ENCODE measurements at regions not wholly inside any gene's neighbourhood (a gene's known extent, or its start where the extent isn't known, plus 50 kb on each side); places are given as distances from the start of the nearest gene placed in this dataset.

DNA sequence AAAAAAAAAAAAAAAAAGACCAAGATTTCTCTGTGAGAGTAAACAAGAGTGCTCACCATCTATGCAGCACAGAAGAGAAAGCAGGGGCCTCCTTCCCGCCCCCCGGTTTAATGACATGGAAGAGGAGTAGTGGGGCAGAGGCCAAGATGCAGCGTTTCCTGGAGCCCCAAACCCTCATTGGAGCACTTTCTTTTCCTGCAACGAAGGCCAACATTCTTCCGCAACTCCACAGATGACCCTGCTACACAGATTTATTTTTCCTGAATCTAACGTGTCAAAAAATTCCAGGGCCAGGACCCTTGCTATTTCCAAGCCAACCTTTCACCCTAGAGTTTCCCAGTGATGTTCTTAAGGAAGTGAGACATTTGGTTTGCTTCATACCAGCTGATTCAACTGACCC lies 189.6 kb downstream of the MIB1 start:
- H2BK120ac ChIP-seq (ENCODE audit: low read depth, low read length, poor library complexity, severe bottlenecking) = no peak overlapping the region
- H3K27ac Mint-ChIP-seq = no peak overlapping the region
- H3K56ac ChIP-seq (ENCODE audit: insufficient read length, low read depth, low read length) = no peak overlapping the region
- H3T11ph ChIP-seq (ENCODE audit: low read length) = no peak overlapping the region
- H3K23me2 ChIP-seq (ENCODE audit: insufficient read length, low read depth, low read length, poor library complexity, severe bottlenecking) = no peaks in the 10 kb centered on the region
- no peak overlapping the region for H2BK5ac ChIP-seq (ENCODE audit: insufficient read length, low read length)
- H3K4me1 ChIP-seq (ENCODE audit: insufficient read depth, low read length) = peaks cover 2% of the 10 kb centered on the region; the same call in 1 of the 2 replicates
- no peak overlapping the region for H3K9ac ChIP-seq (ENCODE audit: extremely low read depth, insufficient read length, low read length)
- H3K4me2 ChIP-seq (ENCODE audit: insufficient read depth, insufficient read length, low read length) = no peak overlapping the region
- H4K5ac ChIP-seq (ENCODE audit: insufficient read length, low read depth, low read length) = no peak overlapping the region
- no peak overlapping the region for H2AK5ac ChIP-seq (ENCODE audit: insufficient read length, low read length)
- H2BK15ac ChIP-seq (ENCODE audit: low read depth, low read length) = no peak overlapping the region
- H2BK12ac ChIP-seq (ENCODE audit: insufficient read length, low read depth, low read length) = no peak overlapping the region
- H3K27ac ChIP-seq (ENCODE audit: insufficient read length, low read depth, low read length) = no peak overlapping the region
- no CpG with 5 or more reads among the region's 6 CpGs for WGBS (ENCODE audit: extremely low coverage, insufficient read length, low lambda C conversion rate)
- no peak overlapping the region for H3K14ac ChIP-seq (ENCODE audit: insufficient read depth, low read length)
- no peaks in the 10 kb centered on the region for H3K79me1 ChIP-seq (ENCODE audit: insufficient read depth, low read depth, low read length, poor library complexity, severe bottlenecking)
- H3K23ac ChIP-seq (ENCODE audit: insufficient read length, low read depth, low read length) = no peak overlapping the region
- no peak overlapping the region for H3K4me3 Mint-ChIP-seq
- peaks cover 20 to 22% of the 10 kb centered on the region in 2 experiments for H3K4me1 Mint-ChIP-seq
- H4K91ac ChIP-seq (ENCODE audit: insufficient read length, low read depth, low read length) = no peak overlapping the region
- H3K27me3 ChIP-seq (ENCODE audit: insufficient read depth, low read length) = no peaks in the 10 kb centered on the region; the same call in 1 of the 2 replicates
- TF ChIP-seq, protein P1, sequence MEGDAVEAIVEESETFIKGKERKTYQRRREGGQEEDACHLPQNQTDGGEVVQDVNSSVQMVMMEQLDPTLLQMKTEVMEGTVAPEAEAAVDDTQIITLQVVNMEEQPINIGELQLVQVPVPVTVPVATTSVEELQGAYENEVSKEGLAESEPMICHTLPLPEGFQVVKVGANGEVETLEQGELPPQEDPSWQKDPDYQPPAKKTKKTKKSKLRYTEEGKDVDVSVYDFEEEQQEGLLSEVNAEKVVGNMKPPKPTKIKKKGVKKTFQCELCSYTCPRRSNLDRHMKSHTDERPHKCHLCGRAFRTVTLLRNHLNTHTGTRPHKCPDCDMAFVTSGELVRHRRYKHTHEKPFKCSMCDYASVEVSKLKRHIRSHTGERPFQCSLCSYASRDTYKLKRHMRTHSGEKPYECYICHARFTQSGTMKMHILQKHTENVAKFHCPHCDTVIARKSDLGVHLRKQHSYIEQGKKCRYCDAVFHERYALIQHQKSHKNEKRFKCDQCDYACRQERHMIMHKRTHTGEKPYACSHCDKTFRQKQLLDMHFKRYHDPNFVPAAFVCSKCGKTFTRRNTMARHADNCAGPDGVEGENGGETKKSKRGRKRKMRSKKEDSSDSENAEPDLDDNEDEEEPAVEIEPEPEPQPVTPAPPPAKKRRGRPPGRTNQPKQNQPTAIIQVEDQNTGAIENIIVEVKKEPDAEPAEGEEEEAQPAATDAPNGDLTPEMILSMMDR (conservative IDR thresholded peaks at IDR 0.05) = no peak
- no peak overlapping the region for H4K8ac ChIP-seq (replicated peaks; ENCODE audit: insufficient read length, low read depth, low read length)
- peaks cover 97% of the 10 kb centered on the region for H3K27me3 Mint-ChIP-seq (ENCODE audit: low read depth)
- H3K4ac ChIP-seq (ENCODE audit: low read depth, low read length) = no peak overlapping the region
- H2BK20ac ChIP-seq (ENCODE audit: low read depth, low read length, poor library complexity, severe bottlenecking) = no peak overlapping the region
- no peak for DNase-seq
- H3K9me3 ChIP-seq (ENCODE audit: control insufficient read depth, low read depth, low read length) = no peaks in the 10 kb centered on the region
- no peaks in the 10 kb centered on the region for H4K20me1 ChIP-seq (ENCODE audit: control insufficient read depth, insufficient read depth, insufficient read length)
- H3K9me3 Mint-ChIP-seq = no peaks in the 10 kb centered on the region; a peak in 1 of 5 replicates
- no peak overlapping the region for H3K18ac ChIP-seq (ENCODE audit: insufficient read length, low read depth, low read length)
- no peaks in the 10 kb centered on the region for H3K79me2 ChIP-seq (ENCODE audit: insufficient read depth, low read length)
- H3K36me3 Mint-ChIP-seq (ENCODE audit: insufficient read depth in 1 of 3, low read depth in 3 of 3) = no peaks in the 10 kb centered on the region
- H2AFZ ChIP-seq (ENCODE audit: low read length) = no peak overlapping the region

Data from H9 (cell line).